Breast epithelium (tissue), 3 donors: ENCODE measurements at regions not wholly inside any gene's neighbourhood (a gene's known extent, or its start where the extent isn't known, plus 50 kb on each side); places are given as distances from the start of the nearest gene placed in this dataset.

ENCODE experiments used
- CTCF ChIP-seq, 3 donors: fragments of 450-650 bp; IDR thresholded peaks; one replicate each; pipeline ENCODE4 v1.5.1; 2016 to 2017; ENCODE audit warnings: antibody characterized with exemption in 3 of 3, mild to moderate bottlenecking in 3 of 3, moderate library complexity in 3 of 3
- POLR2A ChIP-seq: fragments of 450-650 bp; IDR thresholded peaks from one replicate; pipeline ENCODE4 v1.6.1; 2016; ENCODE audit warnings: antibody characterized with exemption, mild to moderate bottlenecking, moderate library complexity

GRCh38 chr14:31941487-31941886 lies 135.6 kb upstream of the ARHGAP5 start:
- TF ChIP-seq CTCF (IDR thresholded peaks at IDR 0.05) (no peak), POLR2A (no peak)
